ENCODE measurements at regions not wholly inside any gene's neighbourhood (a gene's known extent, or its start where the extent isn't known, plus 50 kb on each side); places are given as distances from the start of the nearest gene placed in this dataset.
"Not testable (repeated sequence)": the region's sequence is repeated elsewhere in the genome, so short reads cannot be mapped to it uniquely, and the experiment has no call there.

- peak; percentile 44 for DNase-seq
- in situ Hi-C loops (cut with MboI; ENCODE audit: low pct_unique_long_range_greater_than_20kb, low sequenced_read_pairs), result loop anchor here (10.0 kb wide), 1 partner anchor 109 kb away; the partner anchor contains the start of gene TBL1X
Observed at GRCh38 chrX:9355739-9356138, 109.1 kb upstream of the TBL1X start.

- no peak for DNase-seq
- in situ Hi-C loops (cut with MboI; ENCODE audit: low pct_unique_long_range_greater_than_20kb, low sequenced_read_pairs), result loop anchor here (10.0 kb wide), 1 partner anchor 108 kb away; the partner anchor contains the start of gene TBL1X
Observed at GRCh38 chrX:9356846-9357245, 108.0 kb upstream of the TBL1X start.

GRCh38 chrX:9357518-9358114 lies 107.2 kb upstream of the TBL1X start:
- no peak for DNase-seq

GRCh38 chrX:9362363-9362928 lies 102.4 kb upstream of the TBL1X start:
- in situ Hi-C loops (cut with MboI; ENCODE audit: low pct_unique_long_range_greater_than_20kb, low sequenced_read_pairs), result no loop called here

More at GRCh38 chrX:9357518-9358114, 107.2 kb upstream of the TBL1X start:
- in situ Hi-C loops (cut with MboI; ENCODE audit: low pct_unique_long_range_greater_than_20kb, low sequenced_read_pairs), result loop anchor here (10.0 kb wide), 1 partner anchor 107 kb away; the partner anchor contains the start of gene TBL1X

GRCh38 chrX:9367421-9367820 lies 97.4 kb upstream of the TBL1X start:
- in situ Hi-C loops (cut with MboI; ENCODE audit: low pct_unique_long_range_greater_than_20kb, low sequenced_read_pairs), result no loop called here
- no peak for DNase-seq

More at GRCh38 chrX:9362363-9362928, 102.4 kb upstream of the TBL1X start:
- no peak for DNase-seq

GRCh38 chrX:9368262-9368661 lies 96.6 kb upstream of the TBL1X start:
- no peak for DNase-seq

GRCh38 chrX:9369802-9370291 lies 95.0 kb upstream of the TBL1X start:
- in situ Hi-C loops (cut with MboI; ENCODE audit: low pct_unique_long_range_greater_than_20kb, low sequenced_read_pairs), result no loop called here
- DNase-seq, result no peak

More at GRCh38 chrX:9368262-9368661, 96.6 kb upstream of the TBL1X start:
- in situ Hi-C loops (cut with MboI; ENCODE audit: low pct_unique_long_range_greater_than_20kb, low sequenced_read_pairs), result no loop called here

GRCh38 chrX:9370893-9371292 lies 94.0 kb upstream of the TBL1X start:
- no peak for DNase-seq
- in situ Hi-C loops (cut with MboI; ENCODE audit: low pct_unique_long_range_greater_than_20kb, low sequenced_read_pairs), result no loop called here

GRCh38 chrX:9372866-9373265 lies 92.0 kb upstream of the TBL1X start:
- in situ Hi-C loops (cut with MboI; ENCODE audit: low pct_unique_long_range_greater_than_20kb, low sequenced_read_pairs), result no loop called here
- DNase-seq, result no peak

- in situ Hi-C loops (cut with MboI; ENCODE audit: low pct_unique_long_range_greater_than_20kb, low sequenced_read_pairs), result no loop called here
- no peak for DNase-seq
Observed at GRCh38 chrX:9373789-9374188, 91.1 kb upstream of the TBL1X start.

- DNase-seq, result no peak
Observed at GRCh38 chrX:9374555-9374954, 90.3 kb upstream of the TBL1X start.

GRCh38 chrX:9376111-9376510 lies 88.7 kb upstream of the TBL1X start:
- in situ Hi-C loops (cut with MboI; ENCODE audit: low pct_unique_long_range_greater_than_20kb, low sequenced_read_pairs), result no loop called here
- DNase-seq, result no peak

More at GRCh38 chrX:9374555-9374954, 90.3 kb upstream of the TBL1X start:
- in situ Hi-C loops (cut with MboI; ENCODE audit: low pct_unique_long_range_greater_than_20kb, low sequenced_read_pairs), result no loop called here

- in situ Hi-C loops (cut with MboI; ENCODE audit: low pct_unique_long_range_greater_than_20kb, low sequenced_read_pairs); DNase-seq: not testable (repeated sequence)
Observed at GRCh38 chrX:9377216-9377615, 87.6 kb upstream of the TBL1X start.

- DNase-seq, result peak; percentile 28
- in situ Hi-C loops (cut with MboI; ENCODE audit: low pct_unique_long_range_greater_than_20kb, low sequenced_read_pairs), result no loop called here
Observed at GRCh38 chrX:9378980-9379696, 85.7 kb upstream of the TBL1X start.

- in situ Hi-C loops (cut with MboI; ENCODE audit: low pct_unique_long_range_greater_than_20kb, low sequenced_read_pairs), result no loop called here
- no peak for DNase-seq
Observed at GRCh38 chrX:9379697-9380551, 84.9 kb upstream of the TBL1X start.

- no peak for DNase-seq
- in situ Hi-C loops (cut with MboI; ENCODE audit: low pct_unique_long_range_greater_than_20kb, low sequenced_read_pairs), result no loop called here
Observed at GRCh38 chrX:9383655-9384054, 81.2 kb upstream of the TBL1X start.

GRCh38 chrX:9388450-9388849 lies 76.4 kb upstream of the TBL1X start:
- no peak for DNase-seq
- in situ Hi-C loops (cut with MboI; ENCODE audit: low pct_unique_long_range_greater_than_20kb, low sequenced_read_pairs), result no loop called here

- no peak for DNase-seq
- in situ Hi-C loops (cut with MboI; ENCODE audit: low pct_unique_long_range_greater_than_20kb, low sequenced_read_pairs), result no loop called here
Observed at GRCh38 chrX:9390121-9390520, 74.7 kb upstream of the TBL1X start.

GRCh38 chrX:9390693-9391368 lies 74.0 kb upstream of the TBL1X start:
- in situ Hi-C loops (cut with MboI; ENCODE audit: low pct_unique_long_range_greater_than_20kb, low sequenced_read_pairs), result no loop called here
- no peak for DNase-seq

Data from KBM-7 (cell line).